ENCODE measurements at regions not wholly inside any gene's neighbourhood (a gene's known extent, or its start where the extent isn't known, plus 50 kb on each side); places are given as distances from the start of the nearest gene placed in this dataset.

DNA sequence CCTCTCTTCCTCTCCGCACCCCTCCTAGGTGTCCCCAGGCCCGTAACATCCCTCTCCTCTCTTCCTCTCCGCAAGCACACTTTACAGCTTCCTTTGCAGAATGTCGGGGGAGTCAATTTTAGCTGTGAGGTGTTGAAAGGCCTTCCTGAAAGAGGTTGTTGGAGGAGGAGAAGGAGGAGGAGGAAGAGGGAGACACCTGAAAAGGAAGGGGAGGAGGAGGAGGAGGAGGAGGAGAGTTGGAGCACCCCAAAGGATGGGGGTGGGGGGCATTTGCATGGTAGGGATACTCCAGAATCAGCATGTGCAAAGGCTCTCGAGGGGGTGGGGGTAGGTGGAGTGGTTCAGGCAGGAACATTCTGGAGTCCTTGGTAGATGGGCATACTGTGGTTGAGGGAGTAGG is 1045.1 kb downstream of the TBC1D22A start:
- H3K4me1 ChIP-seq (ENCODE audit: control insufficient read depth in 1 of 2, low read depth in 2 of 2): no peaks in the 10 kb centered on the region
- H3K4me3 ChIP-seq: no peak overlapping the region
- no peaks in the 10 kb centered on the region for H3K36me3 ChIP-seq
- H3K9me3 ChIP-seq: no peaks in the 10 kb centered on the region
- TF ChIP-seq, protein P1, sequence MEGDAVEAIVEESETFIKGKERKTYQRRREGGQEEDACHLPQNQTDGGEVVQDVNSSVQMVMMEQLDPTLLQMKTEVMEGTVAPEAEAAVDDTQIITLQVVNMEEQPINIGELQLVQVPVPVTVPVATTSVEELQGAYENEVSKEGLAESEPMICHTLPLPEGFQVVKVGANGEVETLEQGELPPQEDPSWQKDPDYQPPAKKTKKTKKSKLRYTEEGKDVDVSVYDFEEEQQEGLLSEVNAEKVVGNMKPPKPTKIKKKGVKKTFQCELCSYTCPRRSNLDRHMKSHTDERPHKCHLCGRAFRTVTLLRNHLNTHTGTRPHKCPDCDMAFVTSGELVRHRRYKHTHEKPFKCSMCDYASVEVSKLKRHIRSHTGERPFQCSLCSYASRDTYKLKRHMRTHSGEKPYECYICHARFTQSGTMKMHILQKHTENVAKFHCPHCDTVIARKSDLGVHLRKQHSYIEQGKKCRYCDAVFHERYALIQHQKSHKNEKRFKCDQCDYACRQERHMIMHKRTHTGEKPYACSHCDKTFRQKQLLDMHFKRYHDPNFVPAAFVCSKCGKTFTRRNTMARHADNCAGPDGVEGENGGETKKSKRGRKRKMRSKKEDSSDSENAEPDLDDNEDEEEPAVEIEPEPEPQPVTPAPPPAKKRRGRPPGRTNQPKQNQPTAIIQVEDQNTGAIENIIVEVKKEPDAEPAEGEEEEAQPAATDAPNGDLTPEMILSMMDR (IDR thresholded peaks at IDR 0.05): no peak
- no peak for DNase-seq (ENCODE audit: low spot score)
- no peaks in the 10 kb centered on the region for H3K27me3 ChIP-seq (replicated peaks; ENCODE audit: insufficient read depth)
- H3K27ac ChIP-seq: no peak overlapping the region
- no peak for ATAC-seq (ENCODE audit: insufficient number of reproducible peaks, low FRiP score, low read depth)

DNA sequence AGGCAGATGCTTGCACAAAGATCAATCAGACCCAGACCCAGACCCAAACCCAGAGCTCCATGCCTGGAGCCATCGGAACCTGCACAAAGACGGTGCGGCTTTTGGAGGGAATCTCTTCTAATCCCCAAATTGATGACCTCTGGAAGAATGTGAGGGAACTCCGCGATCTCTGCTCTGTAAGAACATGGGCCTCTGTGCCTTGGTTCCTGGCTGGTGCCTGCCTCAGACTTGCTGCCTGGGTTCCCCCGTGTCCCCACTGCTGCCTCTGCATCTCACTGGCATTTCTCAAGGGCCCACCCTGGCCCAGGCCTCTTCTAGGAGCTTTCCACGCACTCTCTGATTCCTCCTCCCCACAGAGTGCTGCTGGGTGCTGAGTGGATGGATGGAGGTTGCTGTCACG is 1044.4 kb downstream of the TBC1D22A start:
- ATAC-seq (ENCODE audit: insufficient number of reproducible peaks, low FRiP score, low read depth) (no peak), DNase-seq (ENCODE audit: low spot score) (no peak)
- no peaks in the 10 kb centered on the region for H3K36me3 ChIP-seq
- H3K9me3 ChIP-seq: no peaks in the 10 kb centered on the region
- no peak overlapping the region for H3K4me3 ChIP-seq
- no peaks in the 10 kb centered on the region for H3K27me3 ChIP-seq (replicated peaks; ENCODE audit: insufficient read depth)
- no peaks in the 10 kb centered on the region for H3K4me1 ChIP-seq (ENCODE audit: control insufficient read depth in 1 of 2, low read depth in 2 of 2)
- H3K27ac ChIP-seq: no peak overlapping the region
- TF ChIP-seq, protein P1 (IDR thresholded peaks at IDR 0.05): no peak

DNA sequence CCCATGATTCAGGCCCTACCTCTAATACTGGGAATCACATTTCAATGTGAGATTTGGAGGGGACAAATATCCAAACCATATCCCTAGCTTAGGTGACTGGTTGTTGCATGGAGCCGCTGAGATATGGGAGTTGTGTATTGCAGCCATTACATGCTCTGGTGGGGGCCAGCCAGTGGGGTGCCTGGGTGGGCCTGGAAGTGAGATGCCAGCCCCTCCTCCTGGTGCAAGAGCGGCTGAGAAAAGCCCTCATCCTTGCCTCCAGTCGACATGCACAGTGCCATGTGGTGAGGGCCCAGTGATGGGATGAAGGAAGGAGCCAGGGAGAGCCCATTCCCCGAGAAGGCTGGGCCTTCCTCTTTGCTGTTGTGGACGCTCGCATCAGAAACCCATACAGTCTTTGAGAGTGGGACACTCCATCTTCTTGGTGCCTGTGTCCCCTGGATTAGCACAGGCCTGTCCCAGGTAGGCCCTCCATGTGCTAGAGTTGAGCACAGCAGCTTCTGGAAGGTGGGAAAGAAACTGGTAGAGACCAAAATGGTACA is 1043.0 kb downstream of the TBC1D22A start:
- TF ChIP-seq, protein P1 (IDR thresholded peaks at IDR 0.05): no peak
- ATAC-seq (ENCODE audit: insufficient number of reproducible peaks, low FRiP score, low read depth) (no peak), DNase-seq (ENCODE audit: low spot score) (no peak)
- Histone ChIP-seq H3K36me3 (no peaks in the 10 kb centered on the region), H3K4me1 (ENCODE audit: control insufficient read depth in 1 of 2, low read depth in 2 of 2) (no peaks in the 10 kb centered on the region), H3K9me3 (no peaks in the 10 kb centered on the region), H3K27me3 (replicated peaks; ENCODE audit: insufficient read depth) (no peaks in the 10 kb centered on the region), H3K27ac (no peak overlapping the region), H3K4me3 (no peak overlapping the region)

DNA sequence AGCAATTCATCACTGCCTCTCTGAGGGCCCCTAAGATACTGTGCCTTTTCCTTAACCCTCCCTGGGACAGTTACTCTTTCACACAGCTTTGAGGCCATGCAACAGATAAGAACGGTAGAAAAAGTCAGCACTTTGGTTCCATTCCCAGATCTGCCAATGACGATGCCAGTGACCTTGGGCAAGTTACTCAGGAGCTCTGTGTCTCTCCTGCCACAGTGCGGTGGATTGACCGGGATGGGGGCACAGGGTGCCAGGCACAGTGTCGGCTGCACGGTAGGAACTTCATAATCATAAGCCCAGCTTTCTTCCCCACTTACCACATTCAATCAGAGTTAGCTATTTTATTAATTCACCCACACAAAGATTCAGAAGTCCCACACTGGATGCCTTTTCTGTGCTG is 1041.8 kb downstream of the TBC1D22A start:
- Histone ChIP-seq H3K4me3 (no peak overlapping the region), H3K36me3 (no peaks in the 10 kb centered on the region), H3K27me3 (replicated peaks; ENCODE audit: insufficient read depth) (no peaks in the 10 kb centered on the region), H3K27ac (no peak overlapping the region), H3K4me1 (ENCODE audit: control insufficient read depth in 1 of 2, low read depth in 2 of 2) (no peaks in the 10 kb centered on the region), H3K9me3 (peaks cover 2% of the 10 kb centered on the region)
- ATAC-seq (ENCODE audit: insufficient number of reproducible peaks, low FRiP score, low read depth) (no peak), DNase-seq (ENCODE audit: low spot score) (no peak)
- TF ChIP-seq, protein P1 (IDR thresholded peaks at IDR 0.05): no peak

DNA sequence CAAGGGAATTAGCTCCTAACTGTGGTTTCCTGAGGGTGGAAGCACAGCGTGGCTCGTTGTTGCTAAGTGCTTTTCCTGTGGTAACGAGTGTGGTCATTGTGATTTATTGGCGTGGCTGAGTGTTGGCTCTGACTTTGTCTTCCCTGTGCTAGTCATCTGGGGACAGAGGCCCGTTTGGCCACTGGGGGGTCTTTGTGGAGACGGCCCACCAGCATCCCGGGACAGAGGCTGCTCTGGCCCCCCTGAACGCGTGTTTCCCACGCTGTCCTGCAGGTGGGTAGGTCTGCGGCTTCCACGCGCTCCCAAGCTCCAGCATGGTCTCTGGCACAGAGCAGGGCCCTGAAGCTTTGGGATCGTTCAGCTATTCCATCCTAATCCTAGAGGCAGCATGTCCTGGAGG is 1040.0 kb downstream of the TBC1D22A start:
- H3K9me3 ChIP-seq: peaks cover 2% of the 10 kb centered on the region
- ATAC-seq (ENCODE audit: insufficient number of reproducible peaks, low FRiP score, low read depth): no peak
- TF ChIP-seq, protein P1 (IDR thresholded peaks at IDR 0.05): no peak
- no peak overlapping the region for H3K4me3 ChIP-seq
- DNase-seq (ENCODE audit: low spot score): no peak
- H3K36me3 ChIP-seq: no peaks in the 10 kb centered on the region
- H3K4me1 ChIP-seq (ENCODE audit: control insufficient read depth in 1 of 2, low read depth in 2 of 2): no peaks in the 10 kb centered on the region
- no peak overlapping the region for H3K27ac ChIP-seq
- no peaks in the 10 kb centered on the region for H3K27me3 ChIP-seq (replicated peaks; ENCODE audit: insufficient read depth)
